H9 (cell line): ENCODE measurements at regions not wholly inside any gene's neighbourhood (a gene's known extent, or its start where the extent isn't known, plus 50 kb on each side); places are given as distances from the start of the nearest gene placed in this dataset.

Experiments used
- DNase-seq: peaks from one replicate; pipeline ENCODE4 v3.0.0-alpha.2; 2017
- H2AFZ ChIP-seq: one replicate; pipeline ENCODE4 v1.6.1; 2013; ENCODE audit warnings: mild to moderate bottlenecking, low read length, control low read depth, moderate library complexity
- H2AK5ac ChIP-seq: 2 replicates; pipeline ENCODE4 v1.6.1; 2013; ENCODE audit warnings: low read length, control low read depth, mixed read lengths; ENCODE audit not compliant: insufficient read length
- H2BK120ac ChIP-seq: one replicate; pipeline ENCODE4 v1.6.1; 2013; ENCODE audit warnings: low read depth, mild to moderate bottlenecking, low read length, control low read depth, inconsistent platforms; ENCODE audit not compliant: poor library complexity, severe bottlenecking
- H2BK12ac ChIP-seq: 2 replicates; pipeline ENCODE4 v1.6.1; 2013; ENCODE audit warnings: low read length, control low read depth, mixed read lengths, low read depth; ENCODE audit not compliant: insufficient read length
- H2BK15ac ChIP-seq: 2 replicates; pipeline ENCODE4 v1.6.1; 2013; ENCODE audit warnings: low read depth, low read length, control low read depth
- H2BK20ac ChIP-seq: one replicate; pipeline ENCODE4 v1.6.1; 2013; ENCODE audit warnings: low read depth, mild to moderate bottlenecking, low read length, control low read depth, inconsistent platforms; ENCODE audit not compliant: poor library complexity, severe bottlenecking
- H2BK5ac ChIP-seq: 2 replicates; pipeline ENCODE4 v1.6.1; 2013; ENCODE audit warnings: low read length, control low read depth, mixed read lengths; ENCODE audit not compliant: insufficient read length
- H3K14ac ChIP-seq: 2 replicates; pipeline ENCODE4 v1.6.1; 2013; ENCODE audit warnings: low read length, control low read depth; ENCODE audit not compliant: insufficient read depth
- H3K18ac ChIP-seq: 2 replicates; pipeline ENCODE4 v1.6.1; 2013; ENCODE audit warnings: low read depth, mild to moderate bottlenecking, mixed read lengths, low read length, control low read depth; ENCODE audit not compliant: insufficient read length
- H3K23ac ChIP-seq: 2 replicates; pipeline ENCODE4 v1.6.1; 2013; ENCODE audit warnings: low read length, control low read depth, mixed read lengths, low read depth; ENCODE audit not compliant: insufficient read length
- H3K23me2 ChIP-seq: 2 replicates; pipeline ENCODE4 v1.6.1; 2013; ENCODE audit warnings: low read depth, mild to moderate bottlenecking, mixed read lengths, low read length, control low read depth; ENCODE audit not compliant: insufficient read length, poor library complexity, severe bottlenecking
- H3K27ac ChIP-seq: 2 replicates; pipeline ENCODE4 v1.5.1; 2013; ENCODE audit warnings: low read length, control low read depth, mixed read lengths, low read depth; ENCODE audit not compliant: insufficient read length
- H3K27me3 ChIP-seq: 2 replicates; pipeline ENCODE4 v1.6.1; 2013; ENCODE audit warnings: low read length, control low read depth, inconsistent platforms; ENCODE audit not compliant: insufficient read depth
- H3K4ac ChIP-seq: 2 replicates; pipeline ENCODE4 v1.6.1; 2013; ENCODE audit warnings: low read depth, mild to moderate bottlenecking, control low read depth, inconsistent platforms, low read length, moderate library complexity
- H3K4me1 ChIP-seq: 2 replicates; pipeline ENCODE4 v1.6.1; 2013; ENCODE audit warnings: low read length, control low read depth, inconsistent platforms; ENCODE audit not compliant: insufficient read depth
- H3K4me2 ChIP-seq: 2 replicates; pipeline ENCODE4 v1.6.1; 2013; ENCODE audit warnings: low read length, control low read depth, mixed read lengths; ENCODE audit not compliant: insufficient read length, insufficient read depth
- H3K56ac ChIP-seq: 2 replicates; pipeline ENCODE4 v1.6.1; 2013; ENCODE audit warnings: low read depth, mild to moderate bottlenecking, mixed read lengths, low read length, control low read depth; ENCODE audit not compliant: insufficient read length
- H3K79me1 ChIP-seq: 2 replicates; pipeline ENCODE4 v1.6.1; 2013; ENCODE audit warnings: low read depth, mild to moderate bottlenecking, moderate library complexity, low read length, control low read depth, inconsistent platforms; ENCODE audit not compliant: insufficient read depth, poor library complexity, severe bottlenecking
- H3K79me2 ChIP-seq: 2 replicates; pipeline ENCODE4 v1.6.1; 2013; ENCODE audit warnings: low read length, control low read depth, inconsistent platforms; ENCODE audit not compliant: insufficient read depth
- H3K9ac ChIP-seq: 2 replicates; pipeline ENCODE4 v1.6.1; 2013; ENCODE audit warnings: low read length, control low read depth, mixed read lengths; ENCODE audit not compliant: insufficient read length; ENCODE audit errors: extremely low read depth
- H3K9me3 ChIP-seq: one replicate; pipeline ENCODE4 v1.6.1; 2013; ENCODE audit warnings: low read depth, low read length, inconsistent platforms; ENCODE audit not compliant: control insufficient read depth
- H3T11ph ChIP-seq: one replicate; pipeline ENCODE4 v1.6.1; 2013; ENCODE audit warnings: mild to moderate bottlenecking, low read length, control low read depth, inconsistent platforms
- H4K20me1 ChIP-seq: one replicate; pipeline ENCODE4 v1.6.1; 2013; ENCODE audit not compliant: control insufficient read depth, insufficient read length, insufficient read depth
- H4K5ac ChIP-seq: 2 replicates; pipeline ENCODE4 v1.6.1; 2013; ENCODE audit warnings: low read depth, mild to moderate bottlenecking, mixed read lengths, low read length, control low read depth; ENCODE audit not compliant: insufficient read length
- H4K8ac ChIP-seq: replicated peaks from 2 replicates; pipeline ENCODE4 v1.6.1; 2013; ENCODE audit warnings: low read length, control low read depth, mixed read lengths, low read depth; ENCODE audit not compliant: insufficient read length
- H4K91ac ChIP-seq: 2 replicates; pipeline ENCODE4 v1.6.1; 2013; ENCODE audit warnings: low read depth, mild to moderate bottlenecking, moderate library complexity, mixed read lengths, low read length, control low read depth; ENCODE audit not compliant: insufficient read length
- H3K27ac Mint-ChIP-seq, 3 experiments: 2 replicates in 2 of 3; 3 replicates in 1 of 3; pipeline ENCODE4 v1.8.0; 2020 to 2021; ENCODE audit warnings: mixed read lengths in 3 of 3, mild to moderate bottlenecking in 1 of 3, moderate library complexity in 1 of 3
- H3K27me3 Mint-ChIP-seq: 2 replicates; pipeline ENCODE4 v1.8.0; 2021; ENCODE audit warnings: low read depth, mild to moderate bottlenecking, moderate library complexity, mixed read lengths
- H3K36me3 Mint-ChIP-seq, 3 experiments: 2 replicates in 2 of 3; 3 replicates in 1 of 3; pipeline ENCODE4 v1.8.0; 2020 to 2021; ENCODE audit warnings: low read depth in 3 of 3, mixed read lengths in 3 of 3; ENCODE audit not compliant: insufficient read depth in 1 of 3
- H3K4me1 Mint-ChIP-seq, 2 experiments: 2 replicates each; pipeline ENCODE4 v1.8.0; 2020; ENCODE audit warnings: mixed read lengths in 2 of 2
- H3K4me3 Mint-ChIP-seq, 2 experiments: 2 replicates in 1 of 2; 3 replicates in 1 of 2; pipeline ENCODE4 v1.8.0; 2020 to 2021; ENCODE audit warnings: mild to moderate bottlenecking in 2 of 2, mixed read lengths in 2 of 2, moderate library complexity in 1 of 2
- H3K9me3 Mint-ChIP-seq, 2 experiments: 2 replicates in 1 of 2; 3 replicates in 1 of 2; pipeline ENCODE4 v1.8.0; 2020; ENCODE audit warnings: mild to moderate bottlenecking in 2 of 2, mixed read lengths in 2 of 2, moderate library complexity in 1 of 2
- WGBS: extraction: QIAGEN DNeasy Blood & Tissue Kit; methylation state at CpG from one replicate; pipeline ENCODE4 v1.1.7; 2013; ENCODE audit warnings: missing lambda C conversion rate, low lambda C conversion rate, mixed read lengths; ENCODE audit not compliant: insufficient read length; ENCODE audit errors: extremely low coverage; 5-methylcytosine and 5-hydroxymethylcytosine counted together
- TF ChIP-seq, protein P1 (sequence below): fragments of 200-600 bp; sonication (generic); conservative IDR thresholded peaks from 3 replicates; pipeline ENCODE4 v1.8.0; 2021; ENCODE audit warnings: antibody characterized with exemption, mild to moderate bottlenecking

- Histone ChIP-seq H3T11ph (no peak overlapping the region), H3K4ac (no peak overlapping the region), H3K9me3 (no peaks in the 10 kb centered on the region), H2BK20ac (no peak overlapping the region), H2BK12ac (no peak overlapping the region), H3K4me1 (no peaks in the 10 kb centered on the region), H3K18ac (no peak overlapping the region), H2BK5ac (no peak overlapping the region), H3K23me2 (no peaks in the 10 kb centered on the region), H3K27me3 (no peaks in the 10 kb centered on the region), H3K23ac (no peak overlapping the region), H4K91ac (no peak overlapping the region), H3K56ac (no peak overlapping the region), H4K5ac (no peak overlapping the region), H4K8ac (no peak overlapping the region), H3K27ac (no peak overlapping the region), H3K14ac (no peak overlapping the region), H3K79me2 (no peaks in the 10 kb centered on the region), H3K79me1 (no peaks in the 10 kb centered on the region), H3K4me2 (no peak overlapping the region), H2BK120ac (no peak overlapping the region), H4K20me1 (no peaks in the 10 kb centered on the region), H2AK5ac (no peak overlapping the region), H2BK15ac (no peak overlapping the region), H2AFZ (no peak overlapping the region), H3K9ac (no peak overlapping the region)
- H3K4me1 Mint-ChIP-seq = no peaks in the 10 kb centered on the region
- no peak for DNase-seq
- H3K9me3 Mint-ChIP-seq = no peaks in the 10 kb centered on the region
- H3K4me3 Mint-ChIP-seq = no peak overlapping the region
- H3K27ac Mint-ChIP-seq = no peak overlapping the region
- TF ChIP-seq, protein P1, sequence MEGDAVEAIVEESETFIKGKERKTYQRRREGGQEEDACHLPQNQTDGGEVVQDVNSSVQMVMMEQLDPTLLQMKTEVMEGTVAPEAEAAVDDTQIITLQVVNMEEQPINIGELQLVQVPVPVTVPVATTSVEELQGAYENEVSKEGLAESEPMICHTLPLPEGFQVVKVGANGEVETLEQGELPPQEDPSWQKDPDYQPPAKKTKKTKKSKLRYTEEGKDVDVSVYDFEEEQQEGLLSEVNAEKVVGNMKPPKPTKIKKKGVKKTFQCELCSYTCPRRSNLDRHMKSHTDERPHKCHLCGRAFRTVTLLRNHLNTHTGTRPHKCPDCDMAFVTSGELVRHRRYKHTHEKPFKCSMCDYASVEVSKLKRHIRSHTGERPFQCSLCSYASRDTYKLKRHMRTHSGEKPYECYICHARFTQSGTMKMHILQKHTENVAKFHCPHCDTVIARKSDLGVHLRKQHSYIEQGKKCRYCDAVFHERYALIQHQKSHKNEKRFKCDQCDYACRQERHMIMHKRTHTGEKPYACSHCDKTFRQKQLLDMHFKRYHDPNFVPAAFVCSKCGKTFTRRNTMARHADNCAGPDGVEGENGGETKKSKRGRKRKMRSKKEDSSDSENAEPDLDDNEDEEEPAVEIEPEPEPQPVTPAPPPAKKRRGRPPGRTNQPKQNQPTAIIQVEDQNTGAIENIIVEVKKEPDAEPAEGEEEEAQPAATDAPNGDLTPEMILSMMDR = no peak
- H3K27me3 Mint-ChIP-seq = peaks cover 2% of the 10 kb centered on the region; the same call in 1 of the 2 replicates
- WGBS = no CpG with 5 or more reads among the region's 1 CpG
- H3K36me3 Mint-ChIP-seq = no peaks in the 10 kb centered on the region; a peak in 1 of 7 replicates
These were observed 698.6 kb downstream of the BRINP3 start for GRCh38 chr1:189779034-189779433.
